OCI-M1 (cell line): ENCODE measurements at regions not wholly inside any gene's neighbourhood (a gene's known extent, or its start where the extent isn't known, plus 50 kb on each side); places are given as distances from the start of the nearest gene placed in this dataset.
"Not testable (repeated sequence)": the region's sequence is repeated elsewhere in the genome, so short reads cannot be mapped to it uniquely, and the experiment has no call there.

Source experiments
- DNase-seq: peaks from one replicate; lab custom pipeline; 2025; lab: John Stamatoyannopoulos, UW

- DNase-seq, result no peak
These were observed 254.1 kb upstream of the TMEFF2 start for GRCh38 chr2:192448881-192449280.

GRCh38 chr2:192444286-192444838 lies 249.6 kb upstream of the TMEFF2 start:
- no peak for DNase-seq

GRCh38 chr2:192443831-192444230 lies 249.1 kb upstream of the TMEFF2 start:
- DNase-seq, result no peak

GRCh38 chr2:192438239-192438638 lies 243.5 kb upstream of the TMEFF2 start:
- DNase-seq, result no peak

- no peak for DNase-seq
These were observed 242.9 kb upstream of the TMEFF2 start for GRCh38 chr2:192437653-192438052.

GRCh38 chr2:192424243-192424642 lies 229.5 kb upstream of the TMEFF2 start:
- no peak for DNase-seq

- no peak for DNase-seq
These were observed 225.1 kb upstream of the TMEFF2 start for GRCh38 chr2:192419786-192420185.

- DNase-seq, result no peak
These were observed 221.3 kb upstream of the TMEFF2 start for GRCh38 chr2:192416060-192416459.

GRCh38 chr2:192414794-192415193 lies 220.1 kb upstream of the TMEFF2 start:
- DNase-seq, result no peak

- no peak for DNase-seq
These were observed 219.3 kb upstream of the TMEFF2 start for GRCh38 chr2:192413812-192414681.

- DNase-seq, result not testable (repeated sequence)
These were observed 218.1 kb upstream of the TMEFF2 start for GRCh38 chr2:192412866-192413265.

- no peak for DNase-seq
These were observed 217.7 kb upstream of the TMEFF2 start for GRCh38 chr2:192412394-192412793.

- DNase-seq, result no peak
These were observed 217.0 kb upstream of the TMEFF2 start for GRCh38 chr2:192411755-192412154.

GRCh38 chr2:192410319-192410718 lies 215.6 kb upstream of the TMEFF2 start:
- no peak for DNase-seq

GRCh38 chr2:192407692-192408091 lies 213.0 kb upstream of the TMEFF2 start:
- no peak for DNase-seq

- DNase-seq, result no peak
These were observed 203.5 kb upstream of the TMEFF2 start for GRCh38 chr2:192398236-192398635.

GRCh38 chr2:192394605-192395004 lies 199.9 kb upstream of the TMEFF2 start:
- DNase-seq, result no peak

- DNase-seq, result no peak
These were observed 196.3 kb upstream of the TMEFF2 start for GRCh38 chr2:192391041-192391440.

GRCh38 chr2:192390401-192390800 lies 195.7 kb upstream of the TMEFF2 start:
- DNase-seq, result no peak

GRCh38 chr2:192384191-192384590 lies 189.5 kb upstream of the TMEFF2 start:
- not testable (repeated sequence) for DNase-seq

- no peak for DNase-seq
These were observed 186.3 kb upstream of the TMEFF2 start for GRCh38 chr2:192381082-192381481.

GRCh38 chr2:192379736-192380135 lies 185.0 kb upstream of the TMEFF2 start:
- no peak for DNase-seq

- no peak for DNase-seq
These were observed 182.4 kb upstream of the TMEFF2 start for GRCh38 chr2:192377173-192377572.

- DNase-seq, result no peak
These were observed 179.0 kb upstream of the TMEFF2 start for GRCh38 chr2:192373754-192374153.
